OCI-LY1 (cell line): ENCODE measurements at regions not wholly inside any gene's neighbourhood (a gene's known extent, or its start where the extent isn't known, plus 50 kb on each side); places are given as distances from the start of the nearest gene placed in this dataset.

Experiments used
- EZH2 ChIP-seq: fragments of 200-600 bp; sonication (generic), shearing (Covaris generic); IDR thresholded peaks from 2 replicates; pipeline ENCODE4 v1.8.0; 2017; ENCODE audit warnings: borderline replicate concordance, mixed run types, mild to moderate bottlenecking, antibody characterized with exemption, low read length, moderate library complexity, mixed read lengths
- TF ChIP-seq, protein P1 (sequence below): fragments of 200-600 bp; sonication (generic), shearing (Covaris generic); IDR thresholded peaks from 2 replicates; pipeline ENCODE4 v1.5.1; 2017; ENCODE audit warnings: mild to moderate bottlenecking, antibody characterized with exemption, low read length, moderate library complexity, mixed read lengths

DNA sequence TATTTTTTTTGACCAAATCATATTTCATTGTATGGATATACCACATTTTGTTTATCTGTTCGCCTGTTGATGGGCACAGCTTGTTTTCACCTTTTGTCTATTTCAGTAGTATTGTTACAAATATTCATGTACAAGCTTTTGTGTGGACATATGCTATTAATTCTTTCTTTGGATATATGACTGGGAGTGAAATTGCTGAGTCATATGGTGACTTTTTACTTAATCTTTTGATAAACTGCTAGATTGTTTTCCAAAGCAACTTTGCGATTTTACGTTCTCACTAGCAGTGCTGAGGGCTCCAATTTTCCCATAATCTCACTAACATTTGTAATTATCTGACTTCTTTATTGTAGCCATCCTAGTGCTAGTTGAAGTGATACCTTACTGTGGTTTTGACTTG, 112.4 kb downstream of the CD8B2 start:
- TF ChIP-seq, protein P1, sequence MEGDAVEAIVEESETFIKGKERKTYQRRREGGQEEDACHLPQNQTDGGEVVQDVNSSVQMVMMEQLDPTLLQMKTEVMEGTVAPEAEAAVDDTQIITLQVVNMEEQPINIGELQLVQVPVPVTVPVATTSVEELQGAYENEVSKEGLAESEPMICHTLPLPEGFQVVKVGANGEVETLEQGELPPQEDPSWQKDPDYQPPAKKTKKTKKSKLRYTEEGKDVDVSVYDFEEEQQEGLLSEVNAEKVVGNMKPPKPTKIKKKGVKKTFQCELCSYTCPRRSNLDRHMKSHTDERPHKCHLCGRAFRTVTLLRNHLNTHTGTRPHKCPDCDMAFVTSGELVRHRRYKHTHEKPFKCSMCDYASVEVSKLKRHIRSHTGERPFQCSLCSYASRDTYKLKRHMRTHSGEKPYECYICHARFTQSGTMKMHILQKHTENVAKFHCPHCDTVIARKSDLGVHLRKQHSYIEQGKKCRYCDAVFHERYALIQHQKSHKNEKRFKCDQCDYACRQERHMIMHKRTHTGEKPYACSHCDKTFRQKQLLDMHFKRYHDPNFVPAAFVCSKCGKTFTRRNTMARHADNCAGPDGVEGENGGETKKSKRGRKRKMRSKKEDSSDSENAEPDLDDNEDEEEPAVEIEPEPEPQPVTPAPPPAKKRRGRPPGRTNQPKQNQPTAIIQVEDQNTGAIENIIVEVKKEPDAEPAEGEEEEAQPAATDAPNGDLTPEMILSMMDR, result no peak
- TF ChIP-seq EZH2, result no peak
